Naive thymus-derived CD8-positive, alpha-beta T cell (primary cell): ENCODE measurements at regions not wholly inside any gene's neighbourhood (a gene's known extent, or its start where the extent isn't known, plus 50 kb on each side); places are given as distances from the start of the nearest gene placed in this dataset.

Experiments used
- ATAC-seq, 2 donors: fragments of 150-1000 bp; cut with Tn5 transposase in 1 of 2; sonication (Bioruptor Pico), chemical (Tn5 transposase) in 1 of 2; 1 replicate in 1 of 2; 2 replicates in 1 of 2; pipeline ENCODE4 v1.10.0; 2021; ENCODE audit warnings: mild to moderate bottlenecking in 2 of 2, moderate library complexity in 2 of 2
- POLR2A ChIA-PET: fragments of 350-600 bp; sonication (Branson Sonifier 250); formaldehyde crosslinking; loops from one replicate; lab custom pipeline; 2021; ENCODE audit warnings: antibody characterized with exemption; lab: Charles Lee
- DNase-seq, 10 donors: peaks; one replicate each; pipeline versions ENCODE4 v3.0.0 to v3.0.0-alpha.2; 2020 to 2022
- H3K27ac Mint-ChIP-seq, 10 donors: one replicate each; pipeline ENCODE4 v1.8.0; 2020 to 2022; ENCODE audit warnings: mild to moderate bottlenecking in 10 of 10, mixed read lengths in 10 of 10, moderate library complexity in 4 of 10, inconsistent platforms in 1 of 10
- H3K27me3 Mint-ChIP-seq, 5 donors: one replicate each; pipeline ENCODE4 v1.8.0; 2021 to 2022; ENCODE audit warnings: mixed read lengths in 5 of 5
- H3K36me3 Mint-ChIP-seq, 3 donors: one replicate each; pipeline ENCODE4 v1.8.0; 2020 to 2022; ENCODE audit warnings: mixed read lengths in 3 of 3, mild to moderate bottlenecking in 2 of 3, inconsistent platforms in 1 of 3
- H3K4me1 Mint-ChIP-seq, 4 donors: one replicate each; pipeline ENCODE4 v1.8.0; 2021 to 2022; ENCODE audit warnings: mixed read lengths in 4 of 4
- H3K4me3 Mint-ChIP-seq, 10 donors: one replicate each; pipeline ENCODE4 v1.8.0; 2020 to 2022; ENCODE audit warnings: mild to moderate bottlenecking in 10 of 10, mixed read lengths in 10 of 10, moderate library complexity in 6 of 10, inconsistent platforms in 1 of 10
- H3K9me3 Mint-ChIP-seq, 9 donors: one replicate each; pipeline ENCODE4 v1.8.0; 2020 to 2022; ENCODE audit warnings: mixed read lengths in 9 of 9, mild to moderate bottlenecking in 3 of 9, inconsistent platforms in 1 of 9, moderate library complexity in 1 of 9

DNA sequence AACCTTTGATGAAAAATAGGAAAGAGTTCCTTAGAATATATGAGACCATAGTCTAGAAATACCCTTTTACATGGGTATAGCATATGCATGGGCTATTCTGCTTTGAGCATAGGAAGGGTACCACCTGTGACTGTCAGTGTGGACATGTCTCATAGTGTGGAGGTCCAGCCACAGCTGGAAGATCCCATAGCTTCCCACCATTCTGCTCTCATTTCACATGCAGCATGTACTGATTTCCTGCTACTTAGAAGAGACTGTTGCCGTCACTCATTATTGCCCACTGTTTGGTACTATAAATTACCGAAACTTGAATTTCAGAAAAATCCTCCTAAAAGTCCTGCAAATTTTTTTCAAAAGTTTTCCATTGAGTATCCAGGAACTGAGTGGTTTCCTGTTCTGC is 477.8 kb upstream of the DAB2 start:
- POLR2A ChIA-PET = no interaction called here
- no peak for ATAC-seq

DNA sequence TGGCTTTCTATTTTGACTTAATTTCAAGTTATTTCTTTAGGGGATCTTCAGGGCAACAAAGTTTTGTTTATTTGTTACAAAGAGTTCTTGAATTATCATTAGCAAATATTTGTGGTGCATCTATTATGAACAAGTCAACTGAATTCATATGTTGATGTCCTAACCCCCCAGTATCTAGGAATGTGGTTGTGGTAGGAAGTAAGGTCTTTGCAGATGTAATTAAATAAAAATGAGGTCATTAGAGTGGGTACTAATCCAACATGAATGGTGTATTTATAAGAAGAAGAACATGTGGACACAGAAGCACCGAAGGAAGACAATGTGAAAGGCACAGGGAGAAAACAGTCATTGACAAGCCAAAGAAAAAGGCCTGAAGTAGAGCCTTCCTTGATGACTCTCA is 474.0 kb upstream of the DAB2 start:
- POLR2A ChIA-PET = no interaction called here
- DNase-seq (no peak), ATAC-seq (no peak)
- Mint-ChIP-seq H3K27me3 (peaks cover 6 to 14% (median 11%) of the 10 kb centered on the region in 5 donors), H3K4me3 (no peak overlapping the region), H3K4me1 (no peaks in the 10 kb centered on the region), H3K27ac (no peak overlapping the region), H3K36me3 (no peaks in the 10 kb centered on the region), H3K9me3 (peaks cover 0 to 1% (median 0%) of the 10 kb centered on the region in 9 donors)

More for the DNA sequence above, 477.8 kb upstream of the DAB2 start:
- H3K4me1 Mint-ChIP-seq = no peaks in the 10 kb centered on the region
- H3K9me3 Mint-ChIP-seq = peaks cover 0 to 1% (median 0%) of the 10 kb centered on the region in 9 donors
- H3K4me3 Mint-ChIP-seq = no peak overlapping the region
- no peak overlapping the region for H3K27ac Mint-ChIP-seq
- no peak for DNase-seq
- peaks cover 8 to 34% (median 23%) of the 10 kb centered on the region in 5 donors for H3K27me3 Mint-ChIP-seq
- H3K36me3 Mint-ChIP-seq = peaks cover 0 to 2% (median 0%) of the 10 kb centered on the region in 3 donors

DNA sequence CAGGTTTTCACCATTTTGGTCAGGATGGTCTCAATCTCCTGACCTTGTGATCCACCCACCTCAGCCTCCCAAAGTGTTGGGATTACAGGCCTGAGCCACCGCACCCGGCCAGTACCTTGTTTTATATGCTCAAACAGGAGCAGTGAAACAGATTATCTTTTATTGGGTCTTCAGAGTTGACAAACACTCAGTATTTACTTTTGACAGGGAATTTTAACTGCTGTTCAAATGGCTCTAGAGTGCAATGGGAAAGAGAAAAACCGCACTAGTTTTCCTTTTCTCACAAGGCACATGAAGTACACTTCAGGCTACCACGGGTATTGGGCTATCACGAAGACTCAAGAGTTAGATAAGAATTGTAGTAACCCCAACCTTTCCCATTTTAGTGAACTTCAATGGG is 471.9 kb upstream of the DAB2 start:
- no peak overlapping the region for H3K27ac Mint-ChIP-seq
- H3K36me3 Mint-ChIP-seq = no peaks in the 10 kb centered on the region
- POLR2A ChIA-PET = no interaction called here
- peaks cover 0 to 10% (median 4%) of the 10 kb centered on the region in 5 donors for H3K27me3 Mint-ChIP-seq
- ATAC-seq (no peak), DNase-seq (no peak)
- no peak overlapping the region for H3K4me3 Mint-ChIP-seq
- no peaks in the 10 kb centered on the region for H3K4me1 Mint-ChIP-seq
- H3K9me3 Mint-ChIP-seq = no peaks in the 10 kb centered on the region

DNA sequence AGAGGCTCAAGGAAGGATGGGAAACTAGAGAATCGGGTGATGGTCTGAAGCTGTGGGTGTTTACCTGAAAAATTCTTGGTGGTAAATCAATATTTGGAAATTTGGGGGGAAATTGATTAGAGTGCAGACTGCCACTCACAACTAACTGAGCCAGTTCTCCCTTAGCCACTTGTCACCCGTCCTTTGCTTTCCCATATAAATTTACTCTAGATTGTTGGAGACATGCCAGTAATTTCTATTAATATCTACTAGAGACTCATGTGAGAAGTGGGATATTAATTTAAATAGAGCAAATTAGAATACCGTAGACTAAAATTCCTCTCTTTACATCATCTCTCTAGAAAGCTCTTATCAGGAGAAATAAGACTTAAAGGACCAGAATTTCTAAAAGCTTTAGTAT is 471.3 kb upstream of the DAB2 start:
- Mint-ChIP-seq H3K4me3 (no peak overlapping the region), H3K27me3 (peaks cover 0 to 10% (median 4%) of the 10 kb centered on the region in 5 donors), H3K27ac (no peak overlapping the region), H3K36me3 (no peaks in the 10 kb centered on the region), H3K4me1 (no peaks in the 10 kb centered on the region), H3K9me3 (no peaks in the 10 kb centered on the region)
- DNase-seq (no peak), ATAC-seq (no peak)
- POLR2A ChIA-PET = no interaction called here

DNA sequence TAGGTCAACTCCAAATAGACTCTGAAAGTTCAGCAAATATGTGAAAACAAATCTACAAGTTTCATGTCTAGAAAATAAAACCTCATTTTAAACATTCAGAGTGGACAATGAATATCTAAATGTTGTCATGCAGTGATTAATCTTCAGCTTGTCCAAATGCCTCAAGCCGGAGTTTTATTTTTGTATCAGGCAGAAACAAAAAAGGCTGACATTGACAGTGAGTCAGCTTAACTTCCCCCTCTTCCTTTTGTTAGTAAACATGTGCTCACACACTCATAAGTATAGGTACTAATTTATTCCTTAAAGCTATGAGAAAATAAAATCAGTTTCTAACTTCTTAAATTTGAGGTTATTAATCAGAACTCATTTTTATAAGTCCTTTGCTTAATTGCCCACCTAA is 467.9 kb upstream of the DAB2 start:
- Mint-ChIP-seq H3K36me3 (no peaks in the 10 kb centered on the region), H3K4me3 (no peak overlapping the region), H3K4me1 (no peaks in the 10 kb centered on the region), H3K27ac (no peak overlapping the region), H3K9me3 (peaks cover 0 to 1% (median 0%) of the 10 kb centered on the region in 9 donors), H3K27me3 (peaks cover 0 to 8% (median 3%) of the 10 kb centered on the region in 5 donors)
- ATAC-seq (no peak), DNase-seq (no peak)
- POLR2A ChIA-PET = interaction anchor here (0.6 kb wide), 1 partner anchor 152 kb away, joined by 3 read pairs; no protein-coding TSS in a partner anchor

DNA sequence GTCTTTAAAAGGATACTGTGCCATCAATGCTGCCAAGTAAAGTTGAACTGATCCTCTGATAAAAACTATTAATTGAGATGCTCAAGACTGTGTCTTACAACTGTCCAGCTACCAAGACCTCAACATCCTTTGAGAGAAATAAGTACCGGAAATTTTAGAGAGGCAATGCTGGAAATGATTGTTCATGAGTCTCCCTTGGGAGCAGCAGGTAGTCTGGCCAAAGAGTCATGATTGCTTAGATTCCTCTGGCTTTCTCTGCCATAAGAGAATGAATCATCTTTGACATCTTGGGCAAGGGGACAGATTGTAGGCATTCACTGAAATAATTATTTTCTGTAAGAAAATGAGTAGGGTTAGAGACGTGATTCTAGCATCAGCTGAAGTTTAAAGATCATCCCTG is 466.6 kb upstream of the DAB2 start:
- DNase-seq (no peak), ATAC-seq (no peak)
- H3K27me3 Mint-ChIP-seq = peaks cover 0 to 10% (median 3%) of the 10 kb centered on the region in 5 donors
- no peak overlapping the region for H3K27ac Mint-ChIP-seq
- peaks cover 0 to 11% (median 0%) of the 10 kb centered on the region in 9 donors for H3K9me3 Mint-ChIP-seq
- no peak overlapping the region for H3K4me3 Mint-ChIP-seq
- peaks cover 0 to 5% (median 0%) of the 10 kb centered on the region in 3 donors for H3K36me3 Mint-ChIP-seq
- POLR2A ChIA-PET = no interaction called here
- H3K4me1 Mint-ChIP-seq = no peaks in the 10 kb centered on the region

DNA sequence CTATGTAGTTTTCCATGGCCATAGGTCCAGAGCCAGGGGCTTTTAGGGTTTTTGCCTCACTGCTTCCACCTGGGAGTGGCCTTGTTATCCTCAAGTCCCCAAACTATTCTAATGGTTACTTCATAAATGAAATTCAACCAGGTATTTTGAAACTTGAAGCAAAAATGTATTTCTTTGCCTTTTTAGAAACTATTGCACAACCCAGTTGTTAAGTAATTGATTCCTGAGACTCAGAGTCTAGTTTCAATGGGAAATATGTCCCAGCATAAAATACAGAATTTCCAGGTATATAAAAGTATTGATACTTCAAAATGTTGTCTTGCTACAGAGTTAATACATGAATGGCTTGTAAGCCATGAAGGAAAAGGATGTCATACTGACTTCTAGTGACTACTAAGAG is 456.2 kb upstream of the DAB2 start:
- ATAC-seq (no peak), DNase-seq (no peak)
- POLR2A ChIA-PET = no interaction called here
- Mint-ChIP-seq H3K9me3 (peaks cover 0 to 1% (median 0%) of the 10 kb centered on the region in 9 donors), H3K4me3 (no peak overlapping the region), H3K27me3 (peaks cover 4 to 40% (median 12%) of the 10 kb centered on the region in 5 donors), H3K27ac (no peak overlapping the region), H3K36me3 (no peaks in the 10 kb centered on the region), H3K4me1 (no peaks in the 10 kb centered on the region)

DNA sequence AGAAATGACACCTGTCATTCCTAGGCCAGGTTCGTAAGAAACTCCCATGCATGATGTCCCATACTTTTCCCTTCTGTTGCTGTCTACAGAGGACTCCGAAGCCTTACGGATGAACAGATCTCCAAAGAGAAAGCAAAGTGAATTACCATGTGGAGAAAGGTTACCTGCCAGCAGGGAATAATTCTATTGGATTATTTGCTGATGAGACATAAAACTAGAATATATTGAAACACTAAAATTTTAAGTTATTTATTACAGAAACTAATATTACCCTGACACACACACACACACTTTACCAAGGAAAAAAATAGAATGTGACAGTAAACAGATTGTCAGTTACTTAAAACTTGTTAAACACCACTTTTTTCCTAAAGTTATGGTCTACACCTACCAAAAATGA is 452.7 kb upstream of the DAB2 start:
- Mint-ChIP-seq H3K27me3 (peaks cover 5 to 40% (median 10%) of the 10 kb centered on the region in 5 donors), H3K9me3 (no peaks in the 10 kb centered on the region)
- POLR2A ChIA-PET = no interaction called here

DNA sequence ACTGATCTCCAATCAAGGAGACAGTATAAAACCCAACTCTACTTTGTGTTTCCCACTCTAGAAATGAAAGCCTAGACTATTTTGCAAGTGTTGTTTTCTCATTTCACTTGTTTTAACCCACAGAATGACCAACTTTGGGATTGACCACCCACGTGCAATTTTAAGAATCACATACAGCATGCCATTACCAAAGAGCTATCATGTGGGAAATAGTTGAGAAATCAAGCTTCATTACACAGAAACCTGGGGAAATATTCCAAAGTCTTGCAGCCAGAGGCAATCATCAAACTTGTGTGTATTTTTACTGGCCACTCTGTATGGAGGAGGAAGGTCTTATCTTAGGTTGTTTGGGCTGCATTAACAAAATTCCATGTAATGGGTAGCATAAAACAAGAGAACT is 451.4 kb upstream of the DAB2 start:
- Mint-ChIP-seq H3K4me1 (no peaks in the 10 kb centered on the region), H3K9me3 (peaks cover 0 to 4% (median 0%) of the 10 kb centered on the region in 9 donors), H3K36me3 (no peaks in the 10 kb centered on the region), H3K4me3 (no peak overlapping the region), H3K27me3 (peaks cover 4 to 34% (median 7%) of the 10 kb centered on the region in 5 donors), H3K27ac (no peak overlapping the region)
- DNase-seq = no peak
- POLR2A ChIA-PET = no interaction called here
- no peak for ATAC-seq

More for the DNA sequence above, 452.7 kb upstream of the DAB2 start:
- Mint-ChIP-seq H3K4me3 (no peak overlapping the region), H3K4me1 (no peaks in the 10 kb centered on the region), H3K36me3 (no peaks in the 10 kb centered on the region), H3K27ac (no peak overlapping the region)
- no peak for DNase-seq
- ATAC-seq = no peak

DNA sequence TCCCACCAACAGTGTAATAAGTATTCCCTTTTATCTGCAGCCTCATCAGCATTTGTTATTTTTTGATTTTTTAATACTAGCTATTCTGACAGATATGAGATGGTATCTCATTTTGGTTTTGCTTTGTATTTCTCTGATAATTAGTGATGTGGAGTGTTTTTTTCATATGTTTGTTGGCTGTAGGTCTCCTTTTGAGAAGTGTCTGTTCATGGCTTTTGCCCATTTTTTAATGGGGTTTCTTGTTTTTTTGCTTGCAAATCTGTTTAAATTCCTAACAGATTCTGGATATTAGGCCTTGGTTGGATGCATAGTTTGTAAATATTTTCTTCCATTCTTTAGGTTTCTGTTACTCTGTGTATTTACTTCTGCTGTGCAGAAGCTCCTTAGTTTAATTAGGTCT is 445.4 kb upstream of the DAB2 start:
- Mint-ChIP-seq H3K9me3 (peaks cover 0 to 25% (median 9%) of the 10 kb centered on the region in 9 donors), H3K4me3 (no peak overlapping the region), H3K4me1 (no peaks in the 10 kb centered on the region), H3K36me3 (peaks cover 0 to 7% (median 2%) of the 10 kb centered on the region in 3 donors), H3K27me3 (peaks cover 5 to 30% (median 7%) of the 10 kb centered on the region in 5 donors), H3K27ac (no peak overlapping the region)
- ATAC-seq (no peak), DNase-seq (no peak)
- POLR2A ChIA-PET = no interaction called here

DNA sequence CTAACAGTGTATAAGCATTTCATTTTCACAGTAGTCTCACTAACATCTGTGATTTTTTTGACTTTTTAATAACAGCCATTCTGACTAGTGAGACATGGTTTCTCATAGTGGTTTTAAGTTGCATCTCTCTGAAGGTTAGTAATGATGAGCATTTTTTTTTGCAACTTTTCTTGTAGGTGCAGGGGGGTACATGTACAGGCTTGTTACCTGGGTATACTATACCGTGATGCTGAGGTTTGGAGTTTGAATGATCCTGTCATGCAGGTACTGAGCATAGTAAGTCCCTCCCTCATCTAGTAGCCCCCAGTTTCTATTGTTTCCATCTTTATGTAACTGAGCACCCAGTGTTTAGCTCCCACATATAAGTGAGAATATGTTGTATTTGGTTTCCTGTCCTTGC is 444.6 kb upstream of the DAB2 start:
- Mint-ChIP-seq H3K4me3 (no peak overlapping the region), H3K9me3 (peaks cover 0 to 25% (median 9%) of the 10 kb centered on the region in 9 donors), H3K27me3 (peaks cover 4 to 30% (median 7%) of the 10 kb centered on the region in 5 donors), H3K36me3 (peaks cover 0 to 7% (median 2%) of the 10 kb centered on the region in 3 donors), H3K27ac (no peak overlapping the region), H3K4me1 (no peaks in the 10 kb centered on the region)
- ATAC-seq (no peak), DNase-seq (no peak)
- POLR2A ChIA-PET = no interaction called here

DNA sequence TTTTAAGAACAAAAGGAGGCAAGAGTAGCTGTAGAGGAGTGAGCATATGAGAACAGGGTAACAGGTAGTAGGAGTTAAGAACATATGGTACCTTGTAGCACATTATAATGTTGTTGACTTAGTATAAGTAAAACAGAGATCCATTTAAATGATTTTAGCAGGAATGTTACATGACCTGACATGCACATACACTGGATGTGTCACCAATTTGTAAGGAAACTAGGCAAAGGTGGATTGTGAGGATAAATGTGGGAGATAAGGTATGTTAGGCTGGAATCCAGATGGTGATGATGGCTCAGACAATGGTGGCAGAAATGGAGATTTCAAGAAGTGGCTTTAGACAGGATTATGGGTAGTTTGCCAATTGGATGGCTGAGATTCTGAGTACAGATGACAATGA is 443.1 kb upstream of the DAB2 start:
- H3K4me3 Mint-ChIP-seq = no peak overlapping the region
- DNase-seq (no peak), ATAC-seq (no peak)
- H3K4me1 Mint-ChIP-seq = no peaks in the 10 kb centered on the region
- H3K9me3 Mint-ChIP-seq = peaks cover 0 to 25% (median 9%) of the 10 kb centered on the region in 9 donors
- H3K27me3 Mint-ChIP-seq = peaks cover 2 to 22% (median 5%) of the 10 kb centered on the region in 5 donors
- no peak overlapping the region for H3K27ac Mint-ChIP-seq
- H3K36me3 Mint-ChIP-seq = peaks cover 0 to 7% (median 2%) of the 10 kb centered on the region in 3 donors
- POLR2A ChIA-PET = no interaction called here

DNA sequence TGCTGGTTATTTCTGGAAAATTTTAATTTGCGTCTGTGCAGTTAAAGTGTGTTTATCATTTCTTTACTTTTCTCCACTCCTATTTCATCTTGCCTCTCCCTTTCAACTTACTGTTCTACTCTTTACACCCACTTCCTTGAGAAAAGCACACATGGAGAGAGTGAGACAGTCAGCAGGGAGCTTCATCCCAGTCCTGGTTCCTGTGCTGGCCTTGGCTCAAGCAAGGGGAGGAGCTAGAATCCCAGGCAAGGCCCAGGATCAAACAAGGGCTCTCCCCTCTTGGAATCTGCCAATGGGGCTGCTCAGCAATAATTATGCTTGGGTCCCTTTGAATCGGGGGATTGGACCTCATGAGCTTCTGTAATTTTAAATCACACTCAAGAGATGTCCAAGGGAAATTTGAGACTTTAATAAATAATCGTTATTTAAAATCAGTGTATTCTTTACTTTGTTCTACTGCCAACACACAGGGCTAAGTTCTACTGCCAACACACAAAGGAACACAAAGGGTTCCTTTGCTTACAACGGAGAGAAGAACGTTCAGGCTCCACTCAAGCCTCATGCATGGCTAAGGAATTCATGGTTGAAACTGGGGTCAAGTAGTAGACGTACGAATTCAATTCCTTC is 439.3 kb upstream of the DAB2 start:
- no peak for DNase-seq

DNA sequence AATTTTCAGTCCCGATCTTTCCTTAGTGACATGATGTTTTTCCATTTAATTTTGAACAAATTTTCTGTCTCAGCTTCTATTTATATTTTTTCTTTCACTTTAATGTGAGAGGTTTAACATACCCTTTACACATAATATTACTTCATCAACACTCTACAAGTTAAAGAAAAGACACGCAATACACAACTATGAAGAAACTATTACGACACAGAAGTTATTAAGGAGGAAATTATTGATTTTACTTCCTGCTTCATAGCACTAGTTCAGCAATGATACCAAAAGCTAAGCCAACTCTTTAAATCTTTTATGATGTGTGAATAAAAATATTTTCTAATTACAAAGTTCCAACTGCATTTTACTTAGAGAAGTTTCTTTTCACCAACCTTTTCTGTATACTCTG is 432.3 kb upstream of the DAB2 start:
- Mint-ChIP-seq H3K9me3 (no peaks in the 10 kb centered on the region), H3K36me3 (no peaks in the 10 kb centered on the region), H3K27me3 (peaks cover 1 to 14% (median 13%) of the 10 kb centered on the region in 5 donors), H3K27ac (no peak overlapping the region), H3K4me3 (no peak overlapping the region), H3K4me1 (no peaks in the 10 kb centered on the region)
- ATAC-seq = no peak
- POLR2A ChIA-PET = no interaction called here
- no peak for DNase-seq

More for the DNA sequence above, 439.3 kb upstream of the DAB2 start:
- ATAC-seq = no peak
- no peaks in the 10 kb centered on the region for H3K36me3 Mint-ChIP-seq
- H3K9me3 Mint-ChIP-seq = peaks cover 0 to 14% (median 4%) of the 10 kb centered on the region in 9 donors
- no peak overlapping the region for H3K27ac Mint-ChIP-seq
- peaks cover 3 to 27% (median 13%) of the 10 kb centered on the region in 5 donors for H3K27me3 Mint-ChIP-seq
- POLR2A ChIA-PET = no interaction called here
- no peak overlapping the region for H3K4me3 Mint-ChIP-seq
- no peaks in the 10 kb centered on the region for H3K4me1 Mint-ChIP-seq
